Panc1 (cell line): ENCODE measurements at regions not wholly inside any gene's neighbourhood (a gene's known extent, or its start where the extent isn't known, plus 50 kb on each side); places are given as distances from the start of the nearest gene placed in this dataset.

Experiments used
- ATAC-seq: fragments of 200-7000 bp; cut with Tn5 transposase; 2 replicates; pipeline ENCODE4 v1.9.1; 2020; ENCODE audit warnings: mild to moderate bottlenecking, moderate library complexity
- BruUV-seq: library from RNA; stranded (reverse); fragments of 400-500 nt; replicated peaks from 2 replicates; lab custom pipeline; 2021; lab: Mats Ljungman, UMichigan
- CTCF ChIA-PET: fragments of 300-600 bp; sonication (Branson Sonifier 250); formaldehyde crosslinking; loops from one replicate; lab custom pipeline; 2022; ENCODE audit warnings: antibody characterized with exemption; lab: Charles Lee
- POLR2A ChIA-PET: fragments of 300-600 bp; sonication (Branson Sonifier 250); formaldehyde crosslinking; loops from one replicate; lab custom pipeline; 2022; ENCODE audit warnings: antibody characterized with exemption; lab: Charles Lee
- DNase-seq: peaks from one replicate; pipeline ENCODE4 v3.0.0-alpha.2; 2010; ENCODE audit warnings: low read depth, low spot score
- H3K27ac ChIP-seq: 2 replicates; pipeline ENCODE4 v1.5.1; 2011; ENCODE audit warnings: mild to moderate bottlenecking, low read length, inconsistent platforms
- H3K27me3 ChIP-seq: fragments of 200-500 bp; sonication (Bioruptor generic); 2 replicates; pipeline ENCODE4 v1.6.0; 2014; ENCODE audit warnings: low read length, inconsistent platforms; ENCODE audit not compliant: control insufficient read depth, insufficient read depth
- H3K36me3 ChIP-seq: fragments of 200-500 bp; sonication (Bioruptor generic); 2 replicates; pipeline ENCODE4 v1.5.1; 2014; ENCODE audit warnings: inconsistent platforms, mild to moderate bottlenecking, low read length, moderate library complexity; ENCODE audit not compliant: control insufficient read depth, insufficient read depth
- H3K4me1 ChIP-seq: 2 replicates; pipeline ENCODE4 v1.5.1; 2011; ENCODE audit warnings: inconsistent platforms, mild to moderate bottlenecking, low read length, moderate library complexity; ENCODE audit not compliant: control insufficient read depth, insufficient read depth
- H3K4me3 ChIP-seq, 2 experiments: 2 replicates each; pipeline ENCODE4 v1.5.1; 2011 to 2012; ENCODE audit warnings: low read depth in 2 of 2, low read length in 2 of 2, mild to moderate bottlenecking in 2 of 2, inconsistent platforms in 1 of 2, moderate library complexity in 1 of 2
- H3K9me3 ChIP-seq: fragments of 200-500 bp; sonication (Bioruptor generic); 2 replicates; pipeline ENCODE4 v1.5.1; 2014; ENCODE audit warnings: low read depth, mild to moderate bottlenecking, inconsistent platforms, low read length, moderate library complexity; ENCODE audit not compliant: control insufficient read depth, insufficient read depth
- CTCF ChIP-seq: fragments of 450-650 bp; IDR thresholded peaks from 2 replicates; pipeline ENCODE4 v1.5.1; 2017; ENCODE audit warnings: mild to moderate bottlenecking
- POLR2AphosphoS5 ChIP-seq: IDR thresholded peaks from 2 replicates; pipeline ENCODE4 v1.6.1; 2012; ENCODE audit warnings: mild to moderate bottlenecking, low read depth, low read length, moderate library complexity
- REST ChIP-seq, 2 experiments: IDR thresholded peaks; 2 replicates each; pipeline ENCODE4 v1.6.1; 2011 to 2012; ENCODE audit warnings: low read depth in 2 of 2, control low read depth in 1 of 2, low read length in 1 of 2, mild to moderate bottlenecking in 1 of 2, moderate library complexity in 1 of 2; ENCODE audit not compliant: insufficient read depth in 1 of 2
- SIN3A ChIP-seq: IDR thresholded peaks from 2 replicates; pipeline ENCODE4 v1.6.1; 2012; ENCODE audit warnings: low read depth, mild to moderate bottlenecking, low read length, moderate library complexity, borderline replicate concordance; ENCODE audit not compliant: insufficient read depth
- TCF7L2 ChIP-seq: IDR thresholded peaks from 2 replicates; pipeline ENCODE4 v1.6.1; 2011; ENCODE audit warnings: mild to moderate bottlenecking, low read depth, low read length, inconsistent platforms
- in situ Hi-C: cut with HindIII; loops from 2 replicates; pipeline ENCODE4 v1.10.0; 2016; ENCODE audit warnings: low sequenced_read_pairs, low pct_unique_long_range_greater_than_20kb
- intact Hi-C: fragments of 100-400 bp; cut with micrococcal nuclease; formaldehyde crosslinking; loops from one replicate; pipeline ENCODE4 v1.10.0; 2022; ENCODE audit not compliant: unreplicated experiment

DNA sequence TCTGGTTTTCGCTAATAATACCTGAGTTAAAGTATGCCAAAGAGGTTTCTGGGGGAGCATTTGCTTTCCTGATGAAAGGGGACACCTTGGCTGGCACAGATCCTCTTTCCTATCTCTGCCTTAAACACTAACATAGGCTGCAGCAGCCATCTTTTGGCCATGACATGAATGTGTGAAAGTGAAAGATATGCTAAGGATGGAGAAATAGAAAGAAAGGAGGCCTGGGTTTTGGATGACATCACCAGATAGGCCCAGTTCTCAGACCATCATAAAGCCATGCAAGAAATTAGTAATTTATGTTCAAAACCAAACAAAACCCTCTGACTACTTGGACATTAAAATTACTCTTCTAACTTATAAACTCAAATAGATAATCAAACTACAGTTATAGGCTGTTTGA is 279.7 kb downstream of the COG6 start:
- DNase-seq (no peak), ATAC-seq (no peak)
- CTCF ChIA-PET = no interaction called here
- POLR2A ChIA-PET = no interaction called here
- no peak overlapping the region for H3K4me3 ChIP-seq
- no peak overlapping the region for H3K27ac ChIP-seq
- H3K9me3 ChIP-seq = no peaks in the 10 kb centered on the region
- no peak for TF ChIP-seq SIN3A
- in situ Hi-C loops (no loop called here), intact Hi-C loops (no loop called here)
- no TSS peak for BruUV-seq
- no peaks in the 10 kb centered on the region for H3K36me3 ChIP-seq
- no peaks in the 10 kb centered on the region for H3K4me1 ChIP-seq
- H3K27me3 ChIP-seq = no peaks in the 10 kb centered on the region

DNA sequence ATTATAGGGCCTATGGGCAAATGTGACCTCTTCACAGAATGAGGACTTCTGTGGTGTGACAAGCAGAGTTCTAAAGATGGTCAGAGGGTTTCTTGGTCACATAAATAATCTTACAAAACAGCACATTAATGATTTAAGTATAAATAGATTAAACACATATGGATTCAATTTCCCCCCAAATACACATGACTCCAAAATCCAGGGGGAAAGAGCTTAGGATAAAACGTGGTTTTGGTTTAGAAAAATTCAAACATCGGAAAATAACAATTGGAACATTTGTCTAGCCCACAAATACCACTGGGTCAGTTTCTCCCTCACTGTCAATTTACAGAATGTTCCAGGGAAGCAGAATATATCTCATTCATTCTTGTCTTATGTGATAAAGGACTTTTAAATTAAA is 283.1 kb downstream of the COG6 start:
- ChIA-PET CTCF (no interaction called here), POLR2A (no interaction called here)
- no peaks in the 10 kb centered on the region for H3K27me3 ChIP-seq
- no TSS peak for BruUV-seq
- no peaks in the 10 kb centered on the region for H3K9me3 ChIP-seq
- in situ Hi-C loops = no loop called here
- no peaks in the 10 kb centered on the region for H3K4me1 ChIP-seq
- TF ChIP-seq TCF7L2 (no peak), SIN3A (no peak), POLR2AphosphoS5 (no peak), REST (IDR thresholded peaks at IDR 0.05; ENCODE audit: insufficient read depth in 1 of 2, low read depth in 2 of 2, low read length in 1 of 2) (no peak), CTCF (no peak)
- no peak overlapping the region for H3K4me3 ChIP-seq
- intact Hi-C loops = no loop called here
- H3K27ac ChIP-seq = no peak overlapping the region
- DNase-seq = no peak
- no peaks in the 10 kb centered on the region for H3K36me3 ChIP-seq
- ATAC-seq = no peak

DNA sequence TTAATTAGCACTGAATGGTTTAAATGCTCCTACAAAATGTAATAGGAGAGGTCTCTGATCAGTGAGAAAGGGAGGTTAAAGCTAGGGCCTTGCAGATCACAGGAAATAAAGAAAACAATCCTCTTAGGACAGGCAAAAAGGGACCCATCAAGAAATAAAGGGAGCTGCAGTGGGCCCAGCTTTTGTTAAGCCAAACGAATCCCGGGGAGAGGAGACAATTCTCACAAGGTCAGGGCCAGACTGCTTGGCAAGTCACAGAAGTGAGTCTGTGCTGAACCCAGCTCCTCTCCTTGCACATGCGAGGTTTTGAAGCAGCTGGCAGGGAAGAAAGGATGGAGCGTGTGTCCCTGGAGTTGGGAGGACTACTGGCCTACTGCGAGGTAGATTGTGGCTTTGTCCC is 285.8 kb downstream of the COG6 start:
- DNase-seq (no peak), ATAC-seq (no peak)
- Histone ChIP-seq H3K4me1 (no peaks in the 10 kb centered on the region), H3K27ac (no peak overlapping the region), H3K9me3 (no peaks in the 10 kb centered on the region), H3K4me3 (no peak overlapping the region), H3K27me3 (no peaks in the 10 kb centered on the region), H3K36me3 (no peaks in the 10 kb centered on the region)
- in situ Hi-C loops (no loop called here), intact Hi-C loops (no loop called here)
- TF ChIP-seq SIN3A (no peak), REST (IDR thresholded peaks at IDR 0.05; ENCODE audit: insufficient read depth in 1 of 2, low read depth in 2 of 2, low read length in 1 of 2) (no peak), TCF7L2 (no peak), POLR2AphosphoS5 (no peak)
- no TSS peak for BruUV-seq
- POLR2A ChIA-PET = no interaction called here
- CTCF ChIA-PET = interaction anchor here (1.0 kb wide), 1 partner anchor 744 kb away, joined by 3 read pairs; no protein-coding TSS in a partner anchor
